ENCODE measurements at regions not wholly inside any gene's neighbourhood (a gene's known extent, or its start where the extent isn't known, plus 50 kb on each side); places are given as distances from the start of the nearest gene placed in this dataset.

GRCh38 chr10:130576427-130576826, 440.2 kb downstream of the GLRX3 start:
- no peak overlapping the region for H3K4me2 ChIP-seq (ENCODE audit: low read depth, low read length)
- no peak overlapping the region for H2BK120ac ChIP-seq (ENCODE audit: low read depth, low read length)
- H3K9ac ChIP-seq (ENCODE audit: low read depth, low read length), result no peak overlapping the region
- H3K4me1 ChIP-seq (ENCODE audit: control insufficient read depth, insufficient read depth, low read length), result no peaks in the 10 kb centered on the region
- no peak overlapping the region for H3K14ac ChIP-seq (replicated peaks; ENCODE audit: low read depth, low read length)
- H3K9me1 ChIP-seq (ENCODE audit: insufficient read depth, low read length), result no peaks in the 10 kb centered on the region
- H3K4ac ChIP-seq (ENCODE audit: low read depth, low read length), result no peak overlapping the region
- peaks cover 49% of the 10 kb centered on the region for H3K9me3 ChIP-seq (ENCODE audit: control insufficient read depth, insufficient read depth, low read length)
- WGBS, 2 experiments (ENCODE audit: extremely low coverage in 2 of 2, insufficient read length in 1 of 2), result no CpG with 5 or more reads among the region's 8 CpGs
- H2AK9ac ChIP-seq (replicated peaks; ENCODE audit: low read depth, low read length, poor library complexity), result no peak overlapping the region
- no peak overlapping the region for H2AFZ ChIP-seq (replicated peaks; ENCODE audit: low read length, poor library complexity)
- H3K56ac ChIP-seq (ENCODE audit: extremely low read depth, insufficient read depth, low read length), result no peak overlapping the region
- DNase-seq, result no peak
- H2BK15ac ChIP-seq (ENCODE audit: low read depth, low read length), result no peak overlapping the region
- H2AK5ac ChIP-seq (ENCODE audit: low read depth, low read length), result no peak overlapping the region
- no peak overlapping the region for H4K5ac ChIP-seq (ENCODE audit: low read depth, low read length)
- intact Hi-C loops (cut with micrococcal nuclease) (no loop called here), in situ Hi-C loops (cut with MboI; ENCODE audit: low sequenced_read_pairs) (no loop called here), dilution Hi-C loops (cut with HindIII; ENCODE audit: low sequenced_read_pairs, unreplicated experiment) (no loop called here)
- no peaks in the 10 kb centered on the region for H3K27me3 ChIP-seq (ENCODE audit: control insufficient read depth, insufficient read depth, low read length)
- no peaks in the 10 kb centered on the region for H3K79me1 ChIP-seq (ENCODE audit: low read depth in 1 of 2, low read length in 2 of 2)
- no peaks in the 10 kb centered on the region for H4K20me1 ChIP-seq (ENCODE audit: insufficient read depth, low read length)
- no peak overlapping the region for H4K91ac ChIP-seq (ENCODE audit: insufficient read depth, low read depth, low read length)
- CTCF ChIA-PET, result no interaction called here
- no peak for ATAC-seq (ENCODE audit: low read depth)
- POLR2A ChIA-PET (ENCODE audit: unreplicated experiment), result no interaction called here
- H4K8ac ChIP-seq (ENCODE audit: low read depth in 2 of 2, low read length in 2 of 2), result no peak overlapping the region
- no peak overlapping the region for H2BK5ac ChIP-seq (ENCODE audit: low read depth, low read length, poor library complexity, severe bottlenecking)
- H3K18ac ChIP-seq (ENCODE audit: low read depth, low read length), result no peak overlapping the region
- no peak overlapping the region for H3K4me3 ChIP-seq (ENCODE audit: insufficient read depth, low read depth, low read length)
- BruUV-seq (replicated peaks), result no TSS peak
- no peaks in the 10 kb centered on the region for H3K36me3 ChIP-seq (ENCODE audit: control insufficient read depth, insufficient read depth, low read length)
- no peak overlapping the region for H3K23ac ChIP-seq (ENCODE audit: low read depth, low read length)
- H2BK20ac ChIP-seq (ENCODE audit: low read depth, low read length), result no peak overlapping the region
- H3K27ac ChIP-seq (ENCODE audit: insufficient read depth, low read length), result no peak overlapping the region
- TF ChIP-seq USF2 (IDR thresholded peaks at IDR 0.05; ENCODE audit: low read depth, low read length) (no peak), MAFK (IDR thresholded peaks at IDR 0.05; ENCODE audit: low read depth, low read length) (no peak), NFE2L2 (IDR thresholded peaks at IDR 0.05; ENCODE audit: low read depth, low read length) (no peak), POLR2A (IDR thresholded peaks at IDR 0.05; ENCODE audit: low read depth, low read length) (no peak), RCOR1 (IDR thresholded peaks at IDR 0.05; ENCODE audit: insufficient replicate concordance, low read length) (no peak), SMC3 (IDR thresholded peaks at IDR 0.05; ENCODE audit: low read depth, low read length) (no peak), MAZ (IDR thresholded peaks at IDR 0.05; ENCODE audit: borderline replicate concordance, low read depth, low read length) (no peak)
